Upper lobe of left lung (tissue), 4 donors: ENCODE measurements at regions not wholly inside any gene's neighbourhood (a gene's known extent, or its start where the extent isn't known, plus 50 kb on each side); places are given as distances from the start of the nearest gene placed in this dataset.

Source experiments
- POLR2A ChIP-seq, 4 donors: fragments of 450-650 bp; IDR thresholded peaks; one replicate each; pipeline ENCODE4 v1.5.1; 2016 to 2017; ENCODE audit warnings: antibody characterized with exemption in 4 of 4, mild to moderate bottlenecking in 2 of 4
- POLR2AphosphoS5 ChIP-seq, 2 donors: sonication (generic); formaldehyde crosslinking; IDR thresholded peaks; one replicate each; pipeline ENCODE4 v1.5.1; 2017; ENCODE audit warnings: antibody characterized with exemption in 2 of 2
- TF ChIP-seq, protein P1 (sequence below), 6 experiments: fragments of 450-650 bp in 4 of 6; fragments of 200-600 bp in 2 of 6; sonication (generic) in 2 of 6; IDR thresholded peaks; one replicate each; pipeline ENCODE4 v1.5.1; 2016 to 2019; ENCODE audit warnings: antibody characterized with exemption in 6 of 6

DNA sequence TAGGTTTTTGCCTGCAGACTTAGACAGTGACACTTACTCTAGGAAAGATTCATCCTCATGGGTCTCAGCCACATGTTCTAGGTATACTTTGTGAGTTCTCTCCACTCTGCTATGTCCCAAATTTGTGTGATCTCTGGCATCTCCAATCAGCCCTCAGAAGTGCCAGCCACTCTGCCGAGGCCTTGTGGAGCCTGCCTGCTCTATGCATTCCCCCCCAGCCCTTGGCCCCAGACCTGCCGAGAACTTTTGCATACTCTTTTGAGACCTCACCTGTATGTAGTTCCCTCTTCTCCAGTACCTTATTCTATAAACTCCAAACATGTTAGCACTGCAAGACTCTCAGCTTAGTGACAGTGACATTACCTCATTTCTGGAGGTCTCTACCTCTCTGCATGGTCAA is 2170.5 kb upstream of the DEFB115 start:
- no peak for TF ChIP-seq POLR2AphosphoS5 (IDR thresholded peaks at IDR 0.05)
- TF ChIP-seq, protein P1, sequence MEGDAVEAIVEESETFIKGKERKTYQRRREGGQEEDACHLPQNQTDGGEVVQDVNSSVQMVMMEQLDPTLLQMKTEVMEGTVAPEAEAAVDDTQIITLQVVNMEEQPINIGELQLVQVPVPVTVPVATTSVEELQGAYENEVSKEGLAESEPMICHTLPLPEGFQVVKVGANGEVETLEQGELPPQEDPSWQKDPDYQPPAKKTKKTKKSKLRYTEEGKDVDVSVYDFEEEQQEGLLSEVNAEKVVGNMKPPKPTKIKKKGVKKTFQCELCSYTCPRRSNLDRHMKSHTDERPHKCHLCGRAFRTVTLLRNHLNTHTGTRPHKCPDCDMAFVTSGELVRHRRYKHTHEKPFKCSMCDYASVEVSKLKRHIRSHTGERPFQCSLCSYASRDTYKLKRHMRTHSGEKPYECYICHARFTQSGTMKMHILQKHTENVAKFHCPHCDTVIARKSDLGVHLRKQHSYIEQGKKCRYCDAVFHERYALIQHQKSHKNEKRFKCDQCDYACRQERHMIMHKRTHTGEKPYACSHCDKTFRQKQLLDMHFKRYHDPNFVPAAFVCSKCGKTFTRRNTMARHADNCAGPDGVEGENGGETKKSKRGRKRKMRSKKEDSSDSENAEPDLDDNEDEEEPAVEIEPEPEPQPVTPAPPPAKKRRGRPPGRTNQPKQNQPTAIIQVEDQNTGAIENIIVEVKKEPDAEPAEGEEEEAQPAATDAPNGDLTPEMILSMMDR (IDR thresholded peaks at IDR 0.05) = no peak
- TF ChIP-seq POLR2A (IDR thresholded peaks at IDR 0.05) = no peak
